ENCODE measurements at regions not wholly inside any gene's neighbourhood (a gene's known extent, or its start where the extent isn't known, plus 50 kb on each side); places are given as distances from the start of the nearest gene placed in this dataset.
"Not testable (repeated sequence)": the region's sequence is repeated elsewhere in the genome, so short reads cannot be mapped to it uniquely, and the experiment has no call there.

DNA sequence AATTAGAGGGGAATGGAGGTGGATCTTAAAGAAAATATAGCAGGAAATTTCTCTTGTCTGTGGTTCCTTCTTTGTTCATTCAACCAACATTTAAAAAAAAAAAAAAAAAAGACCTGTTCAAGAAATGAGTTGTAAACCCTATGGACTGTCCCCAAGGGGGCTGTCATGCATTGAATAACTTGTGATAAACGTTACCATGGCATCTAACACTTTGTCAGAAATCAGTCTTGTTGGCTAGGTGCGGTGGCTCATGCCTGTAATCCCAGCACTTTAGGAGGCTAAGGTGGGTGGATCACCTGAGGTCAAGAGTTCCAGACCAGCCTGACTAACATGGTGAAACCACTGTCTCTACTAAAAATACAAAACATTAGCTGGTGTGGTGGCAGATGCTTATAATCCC, 381.7 kb downstream of the BCKDHB start:
- H3K27ac ChIP-seq: no peak overlapping the region
- H3K36me3 ChIP-seq: no peaks in the 10 kb centered on the region
- intact Hi-C loops (cut with DNase I; ENCODE audit: low total_unique reads) (no loop called here), in situ Hi-C loops (cut with MboI; ENCODE audit: low pct_ligation_motif_present in 1 of 4, low pct_unique_long_range_greater_than_20kb in 1 of 4, low sequenced_read_pairs in 3 of 4) (no loop called here)
- WGBS, 2 donors (ENCODE audit: low coverage in 1 of 2): 61 to 70% methylated on average over 2 of the region's 2 CpGs
- H3K4me1 ChIP-seq: no peaks in the 10 kb centered on the region
- no peaks in the 10 kb centered on the region for H3K9me3 ChIP-seq
- no peak overlapping the region for H3K4me3 ChIP-seq
- no peak for DNase-seq
- no peaks in the 10 kb centered on the region for H3K27me3 ChIP-seq
- TF ChIP-seq EP300 (IDR thresholded peaks at IDR 0.05; ENCODE audit: low read depth): no peak
- TF ChIP-seq, protein P1, sequence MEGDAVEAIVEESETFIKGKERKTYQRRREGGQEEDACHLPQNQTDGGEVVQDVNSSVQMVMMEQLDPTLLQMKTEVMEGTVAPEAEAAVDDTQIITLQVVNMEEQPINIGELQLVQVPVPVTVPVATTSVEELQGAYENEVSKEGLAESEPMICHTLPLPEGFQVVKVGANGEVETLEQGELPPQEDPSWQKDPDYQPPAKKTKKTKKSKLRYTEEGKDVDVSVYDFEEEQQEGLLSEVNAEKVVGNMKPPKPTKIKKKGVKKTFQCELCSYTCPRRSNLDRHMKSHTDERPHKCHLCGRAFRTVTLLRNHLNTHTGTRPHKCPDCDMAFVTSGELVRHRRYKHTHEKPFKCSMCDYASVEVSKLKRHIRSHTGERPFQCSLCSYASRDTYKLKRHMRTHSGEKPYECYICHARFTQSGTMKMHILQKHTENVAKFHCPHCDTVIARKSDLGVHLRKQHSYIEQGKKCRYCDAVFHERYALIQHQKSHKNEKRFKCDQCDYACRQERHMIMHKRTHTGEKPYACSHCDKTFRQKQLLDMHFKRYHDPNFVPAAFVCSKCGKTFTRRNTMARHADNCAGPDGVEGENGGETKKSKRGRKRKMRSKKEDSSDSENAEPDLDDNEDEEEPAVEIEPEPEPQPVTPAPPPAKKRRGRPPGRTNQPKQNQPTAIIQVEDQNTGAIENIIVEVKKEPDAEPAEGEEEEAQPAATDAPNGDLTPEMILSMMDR (IDR thresholded peaks at IDR 0.05): no peak
- TF ChIP-seq POLR2AphosphoS5 (IDR thresholded peaks at IDR 0.05): no peak
- TF ChIP-seq POLR2A (IDR thresholded peaks at IDR 0.05): no peak

DNA sequence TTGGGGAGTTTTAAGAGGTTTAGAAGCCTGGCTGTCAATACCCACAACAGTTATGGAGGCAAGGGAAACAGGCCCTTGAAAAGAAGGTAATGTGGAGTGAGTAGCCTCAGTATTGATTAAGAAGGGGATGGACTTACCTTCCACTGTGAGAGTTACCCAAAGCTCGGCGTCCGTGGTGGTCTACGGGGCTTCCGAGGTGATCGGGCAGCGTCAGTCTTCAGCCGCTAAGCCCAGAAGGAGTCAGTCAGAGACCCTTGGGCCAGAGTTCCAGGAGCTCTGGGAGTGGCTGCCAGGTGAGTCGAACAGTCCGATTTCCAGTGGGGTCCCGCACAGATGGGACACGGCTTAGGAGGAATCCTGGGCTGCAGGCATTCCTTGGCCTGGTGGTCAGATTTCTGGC, 379.0 kb downstream of the BCKDHB start:
- H3K27ac ChIP-seq; H3K36me3 ChIP-seq; in situ Hi-C loops (cut with MboI; ENCODE audit: low pct_ligation_motif_present in 1 of 4, low pct_unique_long_range_greater_than_20kb in 1 of 4, low sequenced_read_pairs in 3 of 4); H3K4me3 ChIP-seq; intact Hi-C loops (cut with DNase I; ENCODE audit: low total_unique reads); H3K9me3 ChIP-seq; H3K27me3 ChIP-seq; H3K4me1 ChIP-seq; DNase-seq: not testable (repeated sequence)
- 88% methylated on average over 12 of the region's 12 CpGs; no CpG with 5 or more reads in 1 of the 2 donors for WGBS, 2 donors (ENCODE audit: low coverage in 1 of 2)

DNA sequence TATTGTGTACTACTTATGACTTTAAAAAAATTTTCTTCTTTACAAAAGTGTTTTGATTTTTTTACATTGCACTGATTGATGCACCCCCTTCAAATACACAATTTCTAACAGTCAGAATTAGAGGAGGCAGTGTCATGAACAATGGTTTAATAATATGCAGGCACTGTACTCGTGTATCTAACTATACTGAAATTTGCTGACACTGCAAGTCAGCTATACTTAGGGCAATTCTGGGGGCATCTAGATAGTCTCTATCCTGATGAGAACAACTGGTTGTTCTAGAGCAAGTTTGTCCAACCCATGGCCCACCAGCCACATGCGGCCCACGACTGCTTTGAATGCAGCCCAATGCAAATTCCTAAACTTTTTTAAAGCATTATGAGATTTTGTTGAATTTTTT, 375.6 kb downstream of the BCKDHB start:
- H3K36me3 ChIP-seq: no peaks in the 10 kb centered on the region
- no peak for TF ChIP-seq POLR2AphosphoS5 (IDR thresholded peaks at IDR 0.05)
- TF ChIP-seq POLR2A (IDR thresholded peaks at IDR 0.05): no peak
- TF ChIP-seq, protein P1 (IDR thresholded peaks at IDR 0.05): no peak
- TF ChIP-seq EP300 (IDR thresholded peaks at IDR 0.05; ENCODE audit: low read depth): no peak
- no peak overlapping the region for H3K4me3 ChIP-seq
- DNase-seq: no peak
- peaks cover 0 to 2% (median 0%) of the 10 kb centered on the region in 4 donors for H3K4me1 ChIP-seq
- in situ Hi-C loops (cut with MboI; ENCODE audit: low pct_ligation_motif_present in 1 of 4, low pct_unique_long_range_greater_than_20kb in 1 of 4, low sequenced_read_pairs in 3 of 4): no loop called here
- intact Hi-C loops (cut with DNase I; ENCODE audit: low total_unique reads): no loop called here
- H3K27ac ChIP-seq: no peak overlapping the region
- H3K9me3 ChIP-seq: no peaks in the 10 kb centered on the region
- no peaks in the 10 kb centered on the region for H3K27me3 ChIP-seq
- WGBS, 2 donors (ENCODE audit: low coverage in 1 of 2): 94 to 95% methylated on average over 3 of the region's 3 CpGs

DNA sequence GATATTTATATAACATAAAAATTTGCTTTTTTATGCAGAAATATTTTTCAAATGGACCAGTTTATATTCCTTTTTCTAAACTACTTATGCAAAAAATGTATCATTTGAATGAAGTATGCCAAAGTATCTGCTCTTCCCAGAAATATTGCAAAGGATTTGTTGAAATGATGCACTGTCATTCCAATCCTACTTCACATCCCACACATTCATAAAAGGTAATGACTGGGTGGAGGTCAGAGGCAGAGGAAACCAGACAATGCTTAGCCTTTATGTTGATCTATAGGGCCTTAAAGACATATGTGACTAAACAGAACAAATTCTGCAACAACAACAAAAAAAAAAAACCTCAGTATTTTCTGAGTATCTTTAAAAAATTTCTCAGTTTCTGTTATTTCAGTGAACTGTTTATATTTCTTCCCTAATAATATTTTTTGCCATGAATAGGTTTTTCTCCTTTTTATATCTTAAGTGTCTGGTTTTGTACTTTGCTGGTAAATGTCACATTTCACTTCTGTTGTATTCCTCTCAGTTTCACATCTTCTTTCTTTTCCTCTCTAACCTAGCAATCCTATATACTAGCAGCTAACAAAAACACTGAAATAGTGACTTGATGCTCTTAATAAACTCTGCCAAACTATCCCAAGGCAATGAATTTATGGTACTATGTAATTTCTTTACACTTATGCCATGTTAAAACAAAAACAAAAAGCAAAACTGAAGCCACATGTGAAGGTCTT, 374.1 kb downstream of the BCKDHB start:
- no peak overlapping the region for H3K27ac ChIP-seq
- H3K36me3 ChIP-seq: no peaks in the 10 kb centered on the region
- no peak overlapping the region for H3K4me3 ChIP-seq
- H3K27me3 ChIP-seq: no peaks in the 10 kb centered on the region
- H3K9me3 ChIP-seq: no peaks in the 10 kb centered on the region
- in situ Hi-C loops (cut with MboI; ENCODE audit: low pct_ligation_motif_present in 1 of 4, low pct_unique_long_range_greater_than_20kb in 1 of 4, low sequenced_read_pairs in 3 of 4): no loop called here
- no peak for DNase-seq
- peaks cover 0 to 2% (median 0%) of the 10 kb centered on the region in 4 donors for H3K4me1 ChIP-seq
- TF ChIP-seq EP300 (IDR thresholded peaks at IDR 0.05; ENCODE audit: low read depth) (no peak), POLR2A (IDR thresholded peaks at IDR 0.05) (no peak), POLR2AphosphoS5 (IDR thresholded peaks at IDR 0.05) (no peak)
- TF ChIP-seq, protein P1 (IDR thresholded peaks at IDR 0.05): no peak
- intact Hi-C loops (cut with DNase I; ENCODE audit: low total_unique reads): no loop called here

DNA sequence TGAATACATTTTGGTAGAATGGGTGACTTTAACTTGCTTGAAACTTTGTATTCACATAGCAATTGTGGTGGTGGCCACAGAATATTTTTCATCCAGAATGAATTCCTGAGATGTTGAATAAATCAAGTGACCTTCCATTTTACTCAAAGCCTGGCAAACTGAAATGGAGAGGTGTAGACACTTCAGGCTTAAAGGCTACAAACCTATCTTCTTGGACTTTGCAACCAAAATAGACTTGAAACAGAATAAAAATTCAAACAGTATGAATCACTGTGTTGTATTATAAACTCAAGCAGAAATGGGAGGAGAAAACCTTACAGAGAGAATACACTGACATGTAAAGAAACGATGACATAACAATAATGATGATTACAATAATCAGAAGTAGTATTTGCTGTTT, 371.6 kb downstream of the BCKDHB start:
- Histone ChIP-seq H3K4me1 (peaks cover 0 to 2% (median 0%) of the 10 kb centered on the region in 4 donors), H3K36me3 (no peaks in the 10 kb centered on the region), H3K4me3 (no peak overlapping the region), H3K27ac (no peak overlapping the region), H3K9me3 (no peaks in the 10 kb centered on the region), H3K27me3 (no peaks in the 10 kb centered on the region)
- TF ChIP-seq POLR2A (IDR thresholded peaks at IDR 0.05) (no peak), POLR2AphosphoS5 (IDR thresholded peaks at IDR 0.05) (no peak), EP300 (IDR thresholded peaks at IDR 0.05; ENCODE audit: low read depth) (no peak)
- TF ChIP-seq, protein P1 (IDR thresholded peaks at IDR 0.05): no peak
- intact Hi-C loops (cut with DNase I; ENCODE audit: low total_unique reads): no loop called here
- in situ Hi-C loops (cut with MboI; ENCODE audit: low pct_ligation_motif_present in 1 of 4, low pct_unique_long_range_greater_than_20kb in 1 of 4, low sequenced_read_pairs in 3 of 4): no loop called here
- DNase-seq: no peak
- 73 to 79% methylated on average over 1 of the region's 1 CpG for WGBS, 2 donors (ENCODE audit: low coverage in 1 of 2)

All from transverse colon (tissue), 4 donors.